Tibial nerve (tissue), 4 donors: ENCODE measurements at regions not wholly inside any gene's neighbourhood (a gene's known extent, or its start where the extent isn't known, plus 50 kb on each side); places are given as distances from the start of the nearest gene placed in this dataset.

Experiments
- DNase-seq, 2 donors: peaks; one replicate each; pipeline ENCODE4 v3.0.0-alpha.2; 2019; ENCODE audit warnings: low spot score in 2 of 2
- H3K27ac ChIP-seq, 4 donors: fragments of 200-600 bp; sonication (generic) in 3 of 4; one replicate each; pipeline ENCODE4 v1.5.1; 2017 to 2019; ENCODE audit warnings: mild to moderate bottlenecking in 1 of 4
- H3K27me3 ChIP-seq, 2 donors: fragments of 200-600 bp; sonication (generic) in 1 of 2; one replicate each; pipeline versions ENCODE4 v1.5.1 to v1.6.0; 2017 to 2019
- H3K36me3 ChIP-seq, 3 donors: fragments of 200-600 bp; sonication (generic); one replicate each; pipeline ENCODE4 v1.5.1; 2018 to 2019
- H3K4me1 ChIP-seq, 4 donors: fragments of 200-600 bp; sonication (generic) in 3 of 4; one replicate each; pipeline ENCODE4 v1.5.1; 2017 to 2019
- H3K4me3 ChIP-seq, 4 donors: fragments of 200-600 bp; sonication (generic) in 3 of 4; one replicate each; pipeline ENCODE4 v1.5.1; 2017 to 2019; ENCODE audit warnings: mild to moderate bottlenecking in 1 of 4, moderate library complexity in 1 of 4
- H3K9me3 ChIP-seq, 4 donors: fragments of 200-600 bp; sonication (generic) in 3 of 4; one replicate each; pipeline ENCODE4 v1.5.1; 2017 to 2019
- EP300 ChIP-seq, 2 donors: sonication (generic); formaldehyde crosslinking; IDR thresholded peaks; one replicate each; pipeline ENCODE4 v1.6.1; 2017; ENCODE audit warnings: antibody characterized with exemption in 2 of 2, mild to moderate bottlenecking in 1 of 2
- POLR2A ChIP-seq, 2 donors: fragments of 450-650 bp; IDR thresholded peaks; one replicate each; pipeline ENCODE4 v1.6.1; 2017; ENCODE audit warnings: antibody characterized with exemption in 2 of 2, mild to moderate bottlenecking in 2 of 2, moderate library complexity in 2 of 2
- WGBS, 2 donors: methylation state at CpG; one replicate each; pipeline ENCODE4 v1.1.5; 2018; 5-methylcytosine and 5-hydroxymethylcytosine counted together
- TF ChIP-seq, protein P1 (sequence below), 5 experiments: fragments of 200-600 bp in 3 of 5; fragments of 450-650 bp in 2 of 5; sonication (generic) in 3 of 5; IDR thresholded peaks; one replicate each; pipeline ENCODE4 v1.5.1; 2016 to 2019; ENCODE audit warnings: antibody characterized with exemption in 5 of 5, mild to moderate bottlenecking in 3 of 5, moderate library complexity in 2 of 5

DNA sequence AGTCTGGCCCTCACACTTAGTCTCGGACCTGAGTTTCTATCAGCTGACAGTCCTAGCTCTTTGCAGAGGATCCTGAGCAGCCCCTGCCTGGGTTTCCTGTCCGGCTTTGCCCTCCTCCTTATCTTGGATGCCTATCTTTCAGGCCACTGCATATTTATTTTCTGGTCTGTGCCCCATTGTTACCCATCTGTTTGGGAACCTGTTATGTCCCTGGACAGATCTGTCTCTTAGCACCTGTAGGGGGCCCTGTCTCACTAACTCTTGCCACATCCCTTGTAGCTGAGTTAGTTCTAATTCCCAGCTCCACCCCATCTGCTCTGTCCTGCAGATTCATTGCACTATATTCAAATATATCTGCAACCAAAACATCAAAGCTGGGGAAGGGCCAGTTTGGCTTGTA, 514.9 kb upstream of the LCORL start:
- H3K36me3 ChIP-seq, result no peaks in the 10 kb centered on the region
- no peak overlapping the region for H3K4me3 ChIP-seq
- no peaks in the 10 kb centered on the region for H3K9me3 ChIP-seq
- no peak for DNase-seq
- TF ChIP-seq, protein P1, sequence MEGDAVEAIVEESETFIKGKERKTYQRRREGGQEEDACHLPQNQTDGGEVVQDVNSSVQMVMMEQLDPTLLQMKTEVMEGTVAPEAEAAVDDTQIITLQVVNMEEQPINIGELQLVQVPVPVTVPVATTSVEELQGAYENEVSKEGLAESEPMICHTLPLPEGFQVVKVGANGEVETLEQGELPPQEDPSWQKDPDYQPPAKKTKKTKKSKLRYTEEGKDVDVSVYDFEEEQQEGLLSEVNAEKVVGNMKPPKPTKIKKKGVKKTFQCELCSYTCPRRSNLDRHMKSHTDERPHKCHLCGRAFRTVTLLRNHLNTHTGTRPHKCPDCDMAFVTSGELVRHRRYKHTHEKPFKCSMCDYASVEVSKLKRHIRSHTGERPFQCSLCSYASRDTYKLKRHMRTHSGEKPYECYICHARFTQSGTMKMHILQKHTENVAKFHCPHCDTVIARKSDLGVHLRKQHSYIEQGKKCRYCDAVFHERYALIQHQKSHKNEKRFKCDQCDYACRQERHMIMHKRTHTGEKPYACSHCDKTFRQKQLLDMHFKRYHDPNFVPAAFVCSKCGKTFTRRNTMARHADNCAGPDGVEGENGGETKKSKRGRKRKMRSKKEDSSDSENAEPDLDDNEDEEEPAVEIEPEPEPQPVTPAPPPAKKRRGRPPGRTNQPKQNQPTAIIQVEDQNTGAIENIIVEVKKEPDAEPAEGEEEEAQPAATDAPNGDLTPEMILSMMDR (IDR thresholded peaks at IDR 0.05), result no peak
- TF ChIP-seq POLR2A (IDR thresholded peaks at IDR 0.05), result no peak
- TF ChIP-seq EP300 (IDR thresholded peaks at IDR 0.05), result no peak
- no peaks in the 10 kb centered on the region for H3K27me3 ChIP-seq
- H3K4me1 ChIP-seq, result no peaks in the 10 kb centered on the region
- WGBS, 2 donors, result 84 to 90% methylated on average over 2 of the region's 2 CpGs
- no peak overlapping the region for H3K27ac ChIP-seq

DNA sequence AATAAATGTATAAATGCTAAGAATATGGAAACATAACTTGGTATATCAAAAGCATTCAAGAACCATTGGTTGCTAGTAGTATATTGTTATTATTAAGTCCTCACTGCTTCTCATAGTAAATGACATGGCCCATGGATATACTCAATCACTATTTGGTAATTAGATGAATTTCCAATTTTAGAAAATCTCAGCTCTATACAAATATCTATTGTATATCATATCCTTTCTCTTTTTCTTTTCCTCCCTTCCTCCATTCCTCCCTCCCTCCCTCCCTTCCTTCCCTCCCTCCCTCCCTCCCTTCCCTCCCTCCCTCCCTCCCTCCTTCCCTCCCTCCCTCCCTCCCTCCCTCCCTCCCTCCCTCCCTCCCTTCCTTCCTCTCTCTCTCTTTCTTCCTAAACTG, 514.4 kb upstream of the LCORL start:
- H3K36me3 ChIP-seq, result no peaks in the 10 kb centered on the region
- no peak for DNase-seq
- no peaks in the 10 kb centered on the region for H3K4me1 ChIP-seq
- no peaks in the 10 kb centered on the region for H3K9me3 ChIP-seq
- H3K27me3 ChIP-seq, result no peaks in the 10 kb centered on the region
- H3K4me3 ChIP-seq, result no peak overlapping the region
- no peak for TF ChIP-seq EP300 (IDR thresholded peaks at IDR 0.05)
- TF ChIP-seq, protein P1 (IDR thresholded peaks at IDR 0.05), result no peak
- no peak for TF ChIP-seq POLR2A (IDR thresholded peaks at IDR 0.05)
- no peak overlapping the region for H3K27ac ChIP-seq

DNA sequence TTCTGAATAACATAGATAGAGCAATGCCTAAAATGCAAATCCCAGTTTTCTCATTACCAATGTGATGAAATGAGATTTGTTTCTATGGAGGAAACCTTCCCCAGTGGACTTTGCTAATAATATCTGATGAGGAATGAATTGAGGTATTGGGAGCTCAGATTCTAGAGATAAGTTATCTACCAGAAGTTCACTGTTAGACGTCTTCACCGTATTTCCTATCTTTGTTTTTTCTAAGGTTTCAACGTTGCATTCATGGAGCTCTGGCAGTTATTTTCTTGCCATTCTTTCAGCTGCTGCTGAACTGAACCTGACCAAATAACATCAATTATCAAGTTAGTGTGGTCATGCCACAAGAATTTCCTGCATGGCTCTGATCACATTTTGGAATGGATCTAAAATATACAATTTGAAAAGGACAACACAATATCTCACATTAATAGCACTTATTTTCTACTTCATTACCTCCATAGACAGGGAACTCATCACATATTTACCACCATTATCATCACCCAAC, 511.8 kb upstream of the LCORL start:
- WGBS, 2 donors, result 25 to 27% methylated on average over 3 of the region's 3 CpGs
- H3K36me3 ChIP-seq, result no peaks in the 10 kb centered on the region
- no peak overlapping the region for H3K4me3 ChIP-seq
- no peaks in the 10 kb centered on the region for H3K9me3 ChIP-seq
- H3K4me1 ChIP-seq, result no peaks in the 10 kb centered on the region
- no peaks in the 10 kb centered on the region for H3K27me3 ChIP-seq
- no peak overlapping the region for H3K27ac ChIP-seq
- TF ChIP-seq EP300 (IDR thresholded peaks at IDR 0.05), result no peak
- TF ChIP-seq, protein P1 (IDR thresholded peaks at IDR 0.05), result no peak
- no peak for TF ChIP-seq POLR2A (IDR thresholded peaks at IDR 0.05)
- DNase-seq, result no peak

DNA sequence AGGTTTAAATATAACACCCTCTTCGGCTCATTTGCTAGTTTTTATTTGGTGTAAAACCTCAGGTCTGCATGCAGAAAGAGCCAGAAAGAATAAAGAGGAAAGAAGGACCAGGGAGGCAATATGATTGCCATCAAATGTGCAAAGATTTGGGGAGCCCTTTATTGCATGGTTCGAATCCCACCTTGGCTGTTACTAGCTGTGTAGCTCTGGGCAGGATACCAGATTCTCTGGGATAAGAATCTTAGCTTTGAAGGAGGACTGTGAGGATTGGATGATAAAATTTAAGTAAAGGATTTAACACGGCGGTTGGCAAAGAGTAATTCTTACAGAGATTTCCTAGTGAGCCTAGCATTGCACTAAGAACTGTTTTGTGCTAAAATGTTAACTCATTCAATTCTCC, 510.2 kb upstream of the LCORL start:
- 84 to 90% methylated on average over 4 of the region's 4 CpGs for WGBS, 2 donors
- no peak for DNase-seq
- Histone ChIP-seq H3K36me3 (no peaks in the 10 kb centered on the region), H3K4me3 (no peak overlapping the region), H3K4me1 (no peaks in the 10 kb centered on the region), H3K9me3 (no peaks in the 10 kb centered on the region), H3K27me3 (no peaks in the 10 kb centered on the region), H3K27ac (no peak overlapping the region)
- TF ChIP-seq, protein P1 (IDR thresholded peaks at IDR 0.05), result no peak
- TF ChIP-seq POLR2A (IDR thresholded peaks at IDR 0.05), result no peak
- TF ChIP-seq EP300 (IDR thresholded peaks at IDR 0.05), result no peak

DNA sequence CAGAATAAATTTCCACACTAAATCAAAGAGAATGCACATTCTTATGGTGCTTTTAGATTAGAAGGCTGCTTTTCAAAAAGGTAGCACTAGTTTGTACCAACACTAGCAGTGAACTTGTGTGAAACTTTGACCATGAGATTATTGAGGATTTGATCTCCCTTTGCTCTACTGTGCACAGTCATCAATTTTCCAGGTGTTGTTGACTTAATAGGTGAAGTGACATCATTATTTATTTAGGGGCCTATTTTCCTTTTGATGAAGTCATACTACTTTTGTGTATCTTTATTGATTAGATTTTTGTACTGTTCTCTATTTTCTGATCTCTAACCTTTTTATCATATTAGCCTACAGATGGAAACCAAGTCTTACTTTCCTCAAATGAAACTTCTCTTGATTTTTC, 507.9 kb upstream of the LCORL start:
- Histone ChIP-seq H3K9me3 (no peaks in the 10 kb centered on the region), H3K4me3 (no peak overlapping the region), H3K27ac (no peak overlapping the region), H3K27me3 (no peaks in the 10 kb centered on the region), H3K4me1 (no peaks in the 10 kb centered on the region), H3K36me3 (no peaks in the 10 kb centered on the region)
- TF ChIP-seq EP300 (IDR thresholded peaks at IDR 0.05), result no peak
- DNase-seq, result no peak

DNA sequence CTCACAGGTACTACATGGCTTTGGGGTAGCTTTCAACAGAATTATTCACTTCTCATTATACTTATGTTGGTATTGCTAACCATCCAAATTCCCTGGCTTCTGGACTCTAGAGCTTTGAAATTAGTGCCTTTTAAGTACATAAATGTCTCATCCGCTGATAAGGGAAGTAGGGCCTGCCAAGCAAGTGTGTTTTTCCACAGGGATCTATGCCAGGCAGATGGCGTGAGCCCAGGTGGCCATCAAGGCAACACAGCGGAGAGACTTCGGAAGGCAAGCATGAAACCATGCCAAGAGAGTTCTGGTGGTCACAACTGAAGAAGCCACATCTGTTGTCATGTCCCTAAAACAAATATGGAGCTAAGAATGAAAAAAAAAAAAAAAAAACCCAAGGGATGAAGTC, 503.1 kb upstream of the LCORL start:
- TF ChIP-seq EP300 (IDR thresholded peaks at IDR 0.05) (no peak), POLR2A (IDR thresholded peaks at IDR 0.05) (no peak)
- TF ChIP-seq, protein P1 (IDR thresholded peaks at IDR 0.05), result no peak
- WGBS, 2 donors, result 89 to 90% methylated on average over 4 of the region's 4 CpGs
- no peaks in the 10 kb centered on the region for H3K36me3 ChIP-seq
- no peaks in the 10 kb centered on the region for H3K4me1 ChIP-seq
- no peak overlapping the region for H3K27ac ChIP-seq
- DNase-seq, result no peak
- H3K9me3 ChIP-seq, result no peaks in the 10 kb centered on the region
- no peak overlapping the region for H3K4me3 ChIP-seq
- H3K27me3 ChIP-seq, result no peaks in the 10 kb centered on the region
